ENCODE measurements at regions not wholly inside any gene's neighbourhood (a gene's known extent, or its start where the extent isn't known, plus 50 kb on each side); places are given as distances from the start of the nearest gene placed in this dataset.

- H3K27ac ChIP-seq: no peak overlapping the region
- H3K27me3 ChIP-seq: no peaks in the 10 kb centered on the region
- no peak overlapping the region for H3K4me3 ChIP-seq
- DNase-seq: no peak
- intact Hi-C loops (cut with DNase I): no loop called here
- no peaks in the 10 kb centered on the region for H3K4me1 ChIP-seq (replicated peaks in 1 of 2)
- TF ChIP-seq POLR2A (IDR thresholded peaks at IDR 0.05) (no peak), CTCF (IDR thresholded peaks at IDR 0.05) (no peak)
- no peaks in the 10 kb centered on the region for H3K9me3 ChIP-seq (replicated peaks in 1 of 3)
- no peaks in the 10 kb centered on the region for H3K36me3 ChIP-seq (replicated peaks in 1 of 2)
Observed at GRCh38 chr6:93749191-93749590, 329.8 kb upstream of the EPHA7 start.

DNA sequence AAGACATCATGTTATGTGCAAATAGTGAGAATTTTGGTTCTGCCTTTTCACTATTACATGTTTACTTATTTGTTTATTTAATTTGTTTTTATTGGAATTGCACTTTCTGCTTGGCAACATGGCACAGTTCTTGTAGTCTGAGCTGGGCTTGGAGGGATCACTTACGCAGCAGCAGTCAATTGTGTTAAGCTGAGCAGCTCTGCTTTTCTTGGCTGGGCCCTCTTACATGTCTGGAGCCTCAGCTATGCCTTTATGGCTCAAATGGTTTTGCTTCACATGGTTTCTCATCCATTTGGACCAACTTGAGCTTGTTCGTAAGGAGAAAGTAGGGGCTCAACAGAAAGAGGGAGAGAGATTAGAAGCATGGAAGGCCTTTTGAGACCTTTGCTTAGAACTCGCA is 327.5 kb upstream of the EPHA7 start:
- H3K4me3 ChIP-seq: no peak overlapping the region
- TF ChIP-seq CTCF (IDR thresholded peaks at IDR 0.05) (no peak), POLR2A (IDR thresholded peaks at IDR 0.05) (no peak)
- no peaks in the 10 kb centered on the region for H3K9me3 ChIP-seq (replicated peaks in 1 of 3)
- no peaks in the 10 kb centered on the region for H3K4me1 ChIP-seq (replicated peaks in 1 of 2)
- no peak for DNase-seq
- H3K27ac ChIP-seq: no peak overlapping the region
- intact Hi-C loops (cut with DNase I): no loop called here
- no peaks in the 10 kb centered on the region for H3K36me3 ChIP-seq (replicated peaks in 1 of 2)
- H3K27me3 ChIP-seq: no peaks in the 10 kb centered on the region
- 77 to 91% (median 87%) methylated on average over 3 of the region's 3 CpGs for WGBS, 4 donors

- WGBS, 4 donors: 65 to 77% (median 71%) methylated on average over 2 of the region's 2 CpGs
- TF ChIP-seq CTCF (IDR thresholded peaks at IDR 0.05) (no peak), POLR2A (IDR thresholded peaks at IDR 0.05) (no peak)
Observed at GRCh38 chr6:93745306-93745705, 325.9 kb upstream of the EPHA7 start.

GRCh38 chr6:93735099-93735498 is 315.7 kb upstream of the EPHA7 start:
- no peak overlapping the region for H3K4me3 ChIP-seq
- TF ChIP-seq POLR2A (IDR thresholded peaks at IDR 0.05) (no peak), CTCF (IDR thresholded peaks at IDR 0.05) (no peak)
- no peak overlapping the region for H3K27ac ChIP-seq
- no peaks in the 10 kb centered on the region for H3K4me1 ChIP-seq (replicated peaks in 1 of 2)
- DNase-seq: no peak
- WGBS, 4 donors: 74 to 83% (median 80%) methylated on average over 3 of the region's 3 CpGs
- H3K9me3 ChIP-seq (replicated peaks in 1 of 3): no peaks in the 10 kb centered on the region
- H3K36me3 ChIP-seq (replicated peaks in 1 of 2): no peaks in the 10 kb centered on the region
- intact Hi-C loops (cut with DNase I): no loop called here
- no peaks in the 10 kb centered on the region for H3K27me3 ChIP-seq

More at GRCh38 chr6:93745306-93745705, 325.9 kb upstream of the EPHA7 start:
- no peaks in the 10 kb centered on the region for H3K4me1 ChIP-seq (replicated peaks in 1 of 2)
- no peaks in the 10 kb centered on the region for H3K9me3 ChIP-seq (replicated peaks in 1 of 3)
- DNase-seq: no peak
- intact Hi-C loops (cut with DNase I): no loop called here
- H3K27ac ChIP-seq: no peak overlapping the region
- no peaks in the 10 kb centered on the region for H3K27me3 ChIP-seq
- no peak overlapping the region for H3K4me3 ChIP-seq
- H3K36me3 ChIP-seq (replicated peaks in 1 of 2): no peaks in the 10 kb centered on the region

Measured in adrenal gland (tissue), 9 donors.